Tibial nerve (tissue), 3 donors: ENCODE measurements at regions not wholly inside any gene's neighbourhood (a gene's known extent, or its start where the extent isn't known, plus 50 kb on each side); places are given as distances from the start of the nearest gene placed in this dataset.

ENCODE experiments used
- CTCF ChIP-seq, 5 experiments: fragments of 200-600 bp in 3 of 5; fragments of 450-650 bp in 2 of 5; sonication (generic) in 3 of 5; IDR thresholded peaks; one replicate each; pipeline ENCODE4 v1.5.1; 2016 to 2019; ENCODE audit warnings: antibody characterized with exemption in 5 of 5, mild to moderate bottlenecking in 3 of 5, moderate library complexity in 2 of 5
- POLR2A ChIP-seq, 2 donors: fragments of 450-650 bp; IDR thresholded peaks; one replicate each; pipeline ENCODE4 v1.6.1; 2017; ENCODE audit warnings: antibody characterized with exemption in 2 of 2, mild to moderate bottlenecking in 2 of 2, moderate library complexity in 2 of 2

- TF ChIP-seq CTCF (IDR thresholded peaks at IDR 0.05), result no peak
- TF ChIP-seq POLR2A (IDR thresholded peaks at IDR 0.05), result no peak
Measured at GRCh38 chr18:27824275-27824674, 352.7 kb downstream of the CDH2 start.
